GM12878 (cell line): ENCODE measurements at regions not wholly inside any gene's neighbourhood (a gene's known extent, or its start where the extent isn't known, plus 50 kb on each side); places are given as distances from the start of the nearest gene placed in this dataset.

ENCODE experiments used
- ATAC-seq: fragments of 200-7000 bp; cut with Tn5 transposase; 3 replicates; pipeline ENCODE4 v1.9.1; 2020; ENCODE audit warnings: mild to moderate bottlenecking, moderate library complexity
- BruUV-seq: library from RNA; stranded (reverse); fragments of 400-500 nt; replicated peaks from 2 replicates; lab custom pipeline; 2021; lab: Mats Ljungman, UMichigan
- CTCF ChIA-PET: fragments of 300-600 bp; sonication (Branson Sonifier 250); formaldehyde crosslinking; extraction: SDS; loops from one replicate; lab custom pipeline; 2021; ENCODE audit warnings: inconsistent platforms; lab: Yijun Ruan, JAX
- POLR2A ChIA-PET: fragments of 350-600 bp; formaldehyde crosslinking; extraction: SDS; loops from one replicate; lab custom pipeline; 2021; ENCODE audit warnings: inconsistent platforms; lab: Charles Lee
- RAD21 ChIA-PET: fragments of 300-600 bp; sonication (Branson Sonifier 250); formaldehyde crosslinking; loops from one replicate; lab custom pipeline; 2023; ENCODE audit warnings: antibody characterized with exemption; ENCODE audit not compliant: unreplicated experiment; lab: Charles Lee
- SMC1A ChIA-PET: fragments of 300-600 bp; sonication (Branson Sonifier 250); formaldehyde crosslinking; loops from one replicate; lab custom pipeline; 2023; ENCODE audit not compliant: unreplicated experiment, uncharacterized antibody; lab: Charles Lee
- DNase-seq: peaks from one replicate; pipeline ENCODE4 v3.0.0-alpha.2; 2011; ENCODE audit warnings: low read depth, low spot score
- FAIRE-seq: peaks from 3 replicates; lab custom pipeline; 2011; peaks lifted over from hg19 to GRCh38; lab: Jason Lieb, UNC
- H2AFZ ChIP-seq: 2 replicates; pipeline ENCODE4 v1.6.0; 2011; ENCODE audit warnings: low read depth, low read length, control low read depth; ENCODE audit not compliant: control insufficient read depth
- H3K27ac ChIP-seq: 2 replicates; pipeline ENCODE4 v1.5.1; 2011; ENCODE audit warnings: control low read depth; ENCODE audit not compliant: control insufficient read depth, insufficient read depth
- H3K27me3 ChIP-seq, 2 experiments: replicated peaks in 1 of 2; 2 replicates each; pipeline versions ENCODE4 v1.6.0 to v1.6.1; 2011; ENCODE audit warnings: low read length in 1 of 2; ENCODE audit not compliant: control insufficient read depth in 2 of 2, insufficient read depth in 2 of 2
- H3K36me3 ChIP-seq, 2 experiments: 2 replicates each; pipeline ENCODE4 v1.5.1; 2011; ENCODE audit warnings: low read length in 1 of 2; ENCODE audit not compliant: control insufficient read depth in 2 of 2, insufficient read depth in 2 of 2
- H3K4me1 ChIP-seq: 2 replicates; pipeline ENCODE4 v1.6.1; 2011; ENCODE audit warnings: mild to moderate bottlenecking, low read length, moderate library complexity, mixed read lengths; ENCODE audit not compliant: control insufficient read depth, insufficient read depth
- H3K4me2 ChIP-seq: 2 replicates; pipeline ENCODE4 v1.6.0; 2011; ENCODE audit warnings: control low read depth; ENCODE audit not compliant: control insufficient read depth, insufficient read depth
- H3K4me3 ChIP-seq: fragments of 200-600 bp; sonication (generic); 2 replicates; pipeline ENCODE4 v1.5.1; 2016
- H3K79me2 ChIP-seq: 2 replicates; pipeline ENCODE4 v1.6.0; 2011; ENCODE audit warnings: low read length; ENCODE audit not compliant: control insufficient read depth, insufficient read depth
- H3K9ac ChIP-seq: 2 replicates; pipeline ENCODE4 v1.8.0; 2011; ENCODE audit warnings: low read length, control low read depth, mixed read lengths; ENCODE audit not compliant: control insufficient read depth, insufficient read depth
- H3K9me3 ChIP-seq: replicated peaks from 3 replicates; pipeline ENCODE4 v1.5.1; 2011; ENCODE audit warnings: mild to moderate bottlenecking, low read length; ENCODE audit not compliant: control insufficient read depth, insufficient read depth
- H4K20me1 ChIP-seq: 2 replicates; pipeline ENCODE4 v1.6.0; 2011; ENCODE audit not compliant: control insufficient read depth, insufficient read depth
- BACH1 ChIP-seq: fragments of 450-650 bp; IDR thresholded peaks from 2 replicates; pipeline ENCODE4 v1.6.1; 2017; ENCODE audit warnings: mild to moderate bottlenecking, borderline replicate concordance
- BRCA1 ChIP-seq: IDR thresholded peaks from 2 replicates; pipeline ENCODE4 v1.6.1; 2011; ENCODE audit warnings: low read depth, low read length, improper control_type of control experiment
- EGR1 ChIP-seq, 2 experiments: IDR thresholded peaks; 1 replicate in 1 of 2; 2 replicates in 1 of 2; pipeline ENCODE4 v1.6.1; 2011 to 2012; ENCODE audit warnings: low read depth in 2 of 2, low read length in 2 of 2, borderline replicate concordance in 1 of 2, mild to moderate bottlenecking in 1 of 2, moderate library complexity in 1 of 2
- HDGF ChIP-seq: fragments of 450-650 bp; IDR thresholded peaks from 2 replicates; pipeline ENCODE4 v1.6.1; 2016; ENCODE audit warnings: antibody characterized with exemption
- IKZF1 ChIP-seq: fragments of 450-650 bp; conservative IDR thresholded peaks from 2 replicates; pipeline ENCODE4 v1.6.1; 2017; ENCODE audit warnings: antibody characterized with exemption, mild to moderate bottlenecking
- KDM1A ChIP-seq: fragments of 200-600 bp; sonication (generic); IDR thresholded peaks from 2 replicates; pipeline ENCODE4 v1.6.1; 2016; ENCODE audit warnings: borderline replicate concordance
- NR2C2 ChIP-seq: IDR thresholded peaks from 2 replicates; pipeline ENCODE4 v1.6.1; 2011; ENCODE audit warnings: borderline replicate concordance, low read depth; ENCODE audit not compliant: control insufficient read depth, insufficient read length
- RAD51 ChIP-seq: fragments of 450-650 bp; IDR thresholded peaks from 2 replicates; pipeline ENCODE4 v1.6.1; 2016; ENCODE audit warnings: moderate library complexity, mild to moderate bottlenecking, inconsistent platforms
- RBBP5 ChIP-seq: fragments of 200-600 bp; sonication (generic); conservative IDR thresholded peaks from 2 replicates; pipeline ENCODE4 v1.6.1; 2016
- STAT1 ChIP-seq: fragments of 450-650 bp; conservative IDR thresholded peaks from 2 replicates; pipeline ENCODE4 v1.6.1; 2014; ENCODE audit warnings: antibody characterized with exemption, mild to moderate bottlenecking
- SUZ12 ChIP-seq: fragments of 200-600 bp; sonication (generic); IDR thresholded peaks from one replicate; pipeline ENCODE4 v1.6.1; 2018; ENCODE audit warnings: antibody characterized with exemption, mild to moderate bottlenecking; ENCODE audit not compliant: unreplicated experiment
- TCF7 ChIP-seq: IDR thresholded peaks from 2 replicates; pipeline ENCODE4 v1.6.1; 2014; ENCODE audit warnings: antibody characterized with exemption, borderline replicate concordance
- ZBTB40 ChIP-seq: fragments of 450-650 bp; IDR thresholded peaks from 2 replicates; pipeline ENCODE4 v1.6.1; 2016; ENCODE audit warnings: mild to moderate bottlenecking, moderate library complexity, borderline replicate concordance
- ZZZ3 ChIP-seq: IDR thresholded peaks from 2 replicates; pipeline ENCODE4 v1.6.1; 2011; ENCODE audit warnings: low read depth; ENCODE audit not compliant: control insufficient read depth, insufficient read length
- WGBS: methylation state at CpG from one replicate; pipeline ENCODE4 v1.1.6; 2016; ENCODE audit warnings: low lambda C conversion rate; ENCODE audit not compliant: insufficient replicate concordance, insufficient coverage; ENCODE audit errors: missing lambda C conversion rate; 5-methylcytosine and 5-hydroxymethylcytosine counted together
- in situ Hi-C: fragments of 300-500 bp; cut with MboI; formaldehyde crosslinking; loops from 9 replicates; pipeline ENCODE4 v1.14.3; 2018; ENCODE audit warnings: mixed read lengths
- intact Hi-C: fragments of 100-400 bp; cut with micrococcal nuclease; formaldehyde crosslinking; loops from one replicate; pipeline ENCODE4 v1.14.2; 2022; ENCODE audit not compliant: unreplicated experiment
- TF ChIP-seq, protein P1 (sequence below): IDR thresholded peaks from 2 replicates; pipeline ENCODE4 v1.6.1; 2011; ENCODE audit warnings: borderline replicate concordance, low read depth, mild to moderate bottlenecking, moderate library complexity, low read length; ENCODE audit not compliant: insufficient read depth, poor library complexity, severe bottlenecking
- TF ChIP-seq, protein P2 (sequence below): fragments of 450-650 bp; conservative IDR thresholded peaks from 2 replicates; pipeline ENCODE4 v1.6.1; 2017; ENCODE audit warnings: mild to moderate bottlenecking, moderate library complexity
- TF ChIP-seq, protein P3 (sequence below): fragments of 450-650 bp; IDR thresholded peaks from 2 replicates; pipeline ENCODE4 v1.6.1; 2016; ENCODE audit warnings: mild to moderate bottlenecking

DNA sequence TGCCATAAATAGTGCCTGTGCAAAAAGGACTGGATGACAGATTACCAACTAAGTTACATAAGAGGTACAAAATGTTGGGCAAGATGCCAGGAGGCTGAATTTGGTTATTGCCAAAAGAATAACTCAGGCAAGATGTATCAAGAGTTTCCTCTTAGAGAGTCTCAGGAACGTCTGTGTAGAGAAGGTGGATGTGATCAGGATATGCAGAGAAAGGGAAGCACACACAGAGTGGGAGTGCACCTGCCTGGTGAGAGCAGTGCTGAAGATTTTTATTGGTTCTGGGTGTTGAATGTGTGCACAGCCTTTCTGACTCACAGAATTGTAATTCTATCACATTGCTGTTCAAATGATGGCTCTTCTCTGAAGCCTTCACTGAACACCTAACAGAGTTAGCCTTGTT lies 156.8 kb upstream of the HS3ST1 start:
- SMC1A ChIA-PET = interaction anchor here (1.2 kb wide), 2 partner anchors 11 to 20 kb away, joined by 3 to 5 read pairs; no protein-coding TSS in a partner anchor
- RAD21 ChIA-PET = interaction anchor here (1.1 kb wide), 1 partner anchor 36 kb away, joined by 3 read pairs; no protein-coding TSS in a partner anchor
- H3K27me3 ChIP-seq = no peaks in the 10 kb centered on the region
- no TSS peak for BruUV-seq
- in situ Hi-C loops (no loop called here), intact Hi-C loops (no loop called here)
- DNase-seq (no peak), FAIRE-seq (no peak), ATAC-seq (no peak)
- H3K9ac ChIP-seq = no peak overlapping the region
- no peaks in the 10 kb centered on the region for H3K36me3 ChIP-seq
- CTCF ChIA-PET = no interaction called here
- no peaks in the 10 kb centered on the region for H4K20me1 ChIP-seq
- no peaks in the 10 kb centered on the region for H3K9me3 ChIP-seq
- H3K27ac ChIP-seq = no peak overlapping the region
- no peaks in the 10 kb centered on the region for H3K79me2 ChIP-seq
- no peak overlapping the region for H3K4me2 ChIP-seq
- POLR2A ChIA-PET = no interaction called here
- no peak overlapping the region for H3K4me3 ChIP-seq
- H2AFZ ChIP-seq = no peak overlapping the region
- H3K4me1 ChIP-seq = no peaks in the 10 kb centered on the region
- 0% methylated on average over 1 of the region's 1 CpG for WGBS
- TF ChIP-seq STAT1 = no peak
- TF ChIP-seq KDM1A = no peak
- TF ChIP-seq IKZF1 = no peak
- no peak for TF ChIP-seq NR2C2
- TF ChIP-seq, protein P1, sequence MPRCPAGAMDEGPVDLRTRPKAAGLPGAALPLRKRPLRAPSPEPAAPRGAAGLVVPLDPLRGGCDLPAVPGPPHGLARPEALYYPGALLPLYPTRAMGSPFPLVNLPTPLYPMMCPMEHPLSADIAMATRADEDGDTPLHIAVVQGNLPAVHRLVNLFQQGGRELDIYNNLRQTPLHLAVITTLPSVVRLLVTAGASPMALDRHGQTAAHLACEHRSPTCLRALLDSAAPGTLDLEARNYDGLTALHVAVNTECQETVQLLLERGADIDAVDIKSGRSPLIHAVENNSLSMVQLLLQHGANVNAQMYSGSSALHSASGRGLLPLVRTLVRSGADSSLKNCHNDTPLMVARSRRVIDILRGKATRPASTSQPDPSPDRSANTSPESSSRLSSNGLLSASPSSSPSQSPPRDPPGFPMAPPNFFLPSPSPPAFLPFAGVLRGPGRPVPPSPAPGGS = no peak
- no peak for TF ChIP-seq HDGF
- TF ChIP-seq ZZZ3 = no peak
- no peak for TF ChIP-seq RBBP5
- TF ChIP-seq BRCA1 = no peak
- TF ChIP-seq, protein P2, sequence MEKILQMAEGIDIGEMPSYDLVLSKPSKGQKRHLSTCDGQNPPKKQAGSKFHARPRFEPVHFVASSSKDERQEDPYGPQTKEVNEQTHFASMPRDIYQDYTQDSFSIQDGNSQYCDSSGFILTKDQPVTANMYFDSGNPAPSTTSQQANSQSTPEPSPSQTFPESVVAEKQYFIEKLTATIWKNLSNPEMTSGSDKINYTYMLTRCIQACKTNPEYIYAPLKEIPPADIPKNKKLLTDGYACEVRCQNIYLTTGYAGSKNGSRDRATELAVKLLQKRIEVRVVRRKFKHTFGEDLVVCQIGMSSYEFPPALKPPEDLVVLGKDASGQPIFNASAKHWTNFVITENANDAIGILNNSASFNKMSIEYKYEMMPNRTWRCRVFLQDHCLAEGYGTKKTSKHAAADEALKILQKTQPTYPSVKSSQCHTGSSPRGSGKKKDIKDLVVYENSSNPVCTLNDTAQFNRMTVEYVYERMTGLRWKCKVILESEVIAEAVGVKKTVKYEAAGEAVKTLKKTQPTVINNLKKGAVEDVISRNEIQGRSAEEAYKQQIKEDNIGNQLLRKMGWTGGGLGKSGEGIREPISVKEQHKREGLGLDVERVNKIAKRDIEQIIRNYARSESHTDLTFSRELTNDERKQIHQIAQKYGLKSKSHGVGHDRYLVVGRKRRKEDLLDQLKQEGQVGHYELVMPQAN = no peak
- no peak for TF ChIP-seq SUZ12
- no peak for TF ChIP-seq TCF7
- TF ChIP-seq BACH1 = no peak
- TF ChIP-seq ZBTB40 = no peak
- TF ChIP-seq, protein P3, sequence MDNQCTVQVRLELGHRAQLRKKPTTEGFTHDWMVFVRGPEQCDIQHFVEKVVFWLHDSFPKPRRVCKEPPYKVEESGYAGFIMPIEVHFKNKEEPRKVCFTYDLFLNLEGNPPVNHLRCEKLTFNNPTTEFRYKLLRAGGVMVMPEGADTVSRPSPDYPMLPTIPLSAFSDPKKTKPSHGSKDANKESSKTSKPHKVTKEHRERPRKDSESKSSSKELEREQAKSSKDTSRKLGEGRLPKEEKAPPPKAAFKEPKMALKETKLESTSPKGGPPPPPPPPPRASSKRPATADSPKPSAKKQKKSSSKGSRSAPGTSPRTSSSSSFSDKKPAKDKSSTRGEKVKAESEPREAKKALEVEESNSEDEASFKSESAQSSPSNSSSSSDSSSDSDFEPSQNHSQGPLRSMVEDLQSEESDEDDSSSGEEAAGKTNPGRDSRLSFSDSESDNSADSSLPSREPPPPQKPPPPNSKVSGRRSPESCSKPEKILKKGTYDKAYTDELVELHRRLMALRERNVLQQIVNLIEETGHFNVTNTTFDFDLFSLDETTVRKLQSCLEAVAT = no peak
- TF ChIP-seq EGR1 (IDR thresholded peaks at IDR 0.05; ENCODE audit: borderline replicate concordance in 1 of 2, low read depth in 2 of 2, low read length in 2 of 2) = no peak
- TF ChIP-seq RAD51 = no peak
